Activated naive CD8-positive, alpha-beta T cell treated with anti-CD3 and anti-CD28 coated beads, Interleukin-2, amount 10 ng/mL, durations not matched to agents 7 days and 5 days (primary cell): ENCODE measurements at regions not wholly inside any gene's neighbourhood (a gene's known extent, or its start where the extent isn't known, plus 50 kb on each side); places are given as distances from the start of the nearest gene placed in this dataset.
A peak's percentile ranks its signal among the peaks of the same experiment; 100 is the strongest.

ENCODE experiments used
- ATAC-seq: fragments of 150-1000 bp; cut with Tn5 transposase; one replicate; pipeline ENCODE4 v1.10.0; 2021; ENCODE audit warnings: low read depth, moderate library complexity
- POLR2A ChIA-PET: fragments of 350-600 bp; sonication (Branson Sonifier 250); formaldehyde crosslinking; loops from one replicate; lab custom pipeline; 2021; ENCODE audit warnings: antibody characterized with exemption; lab: Charles Lee
- DNase-seq: peaks from one replicate; pipeline ENCODE4 v3.0.0; 2021
- H3K27ac Mint-ChIP-seq: one replicate; pipeline ENCODE4 v1.8.0; 2022; ENCODE audit warnings: mild to moderate bottlenecking, mixed read lengths
- H3K27me3 Mint-ChIP-seq: one replicate; pipeline ENCODE4 v1.8.0; 2022; ENCODE audit warnings: mild to moderate bottlenecking, moderate library complexity, mixed read lengths
- H3K36me3 Mint-ChIP-seq: one replicate; pipeline ENCODE4 v1.8.0; 2021; ENCODE audit warnings: mild to moderate bottlenecking, mixed read lengths
- H3K4me1 Mint-ChIP-seq: one replicate; pipeline ENCODE4 v1.8.0; 2021; ENCODE audit warnings: mixed read lengths
- H3K4me3 Mint-ChIP-seq: one replicate; pipeline ENCODE4 v1.8.0; 2022; ENCODE audit warnings: mild to moderate bottlenecking, moderate library complexity, mixed read lengths
- H3K9me3 Mint-ChIP-seq: one replicate; pipeline ENCODE4 v1.8.0; 2021; ENCODE audit warnings: mixed read lengths

DNA sequence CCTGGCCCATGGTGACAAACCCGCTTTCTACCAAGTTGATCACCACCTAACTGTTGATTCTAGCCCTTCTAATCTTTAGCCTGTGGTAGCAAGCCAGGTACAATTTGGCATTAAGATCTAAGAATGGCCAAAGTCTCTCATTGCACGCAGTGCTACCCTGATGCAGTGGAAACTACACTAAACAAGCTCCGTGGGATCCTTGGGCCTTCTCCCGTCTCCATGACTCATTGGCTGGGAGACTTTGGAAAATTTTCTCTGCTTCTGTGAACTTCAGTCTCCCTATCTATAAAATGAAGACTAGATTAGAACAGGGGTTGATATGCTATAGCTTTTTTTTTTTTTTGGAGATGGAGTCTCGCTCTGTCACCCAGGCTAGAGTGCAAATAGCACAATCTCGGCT, 223.0 kb downstream of the TSHZ3 start:
- Mint-ChIP-seq H3K9me3 (peaks cover 2% of the 10 kb centered on the region), H3K4me1 (no peaks in the 10 kb centered on the region), H3K27ac (no peak overlapping the region), H3K4me3 (no peak overlapping the region), H3K36me3 (no peaks in the 10 kb centered on the region), H3K27me3 (peaks cover 3% of the 10 kb centered on the region)
- DNase-seq (no peak), ATAC-seq (no peak)
- POLR2A ChIA-PET, result no interaction called here

- H3K4me3 Mint-ChIP-seq, result no peak overlapping the region
- H3K36me3 Mint-ChIP-seq, result no peaks in the 10 kb centered on the region
- DNase-seq, result no peak
These were observed 224.2 kb downstream of the TSHZ3 start for GRCh38 chr19:31125071-31125470.

GRCh38 chr19:31121501-31121900, 227.7 kb downstream of the TSHZ3 start:
- POLR2A ChIA-PET, result no interaction called here
- DNase-seq, result no peak
- H3K27me3 Mint-ChIP-seq, result peaks cover 7% of the 10 kb centered on the region
- ATAC-seq, result no peak
- H3K27ac Mint-ChIP-seq, result no peak overlapping the region
- H3K4me3 Mint-ChIP-seq, result no peak overlapping the region
- no peaks in the 10 kb centered on the region for H3K9me3 Mint-ChIP-seq
- no peaks in the 10 kb centered on the region for H3K36me3 Mint-ChIP-seq
- no peaks in the 10 kb centered on the region for H3K4me1 Mint-ChIP-seq

More at GRCh38 chr19:31125071-31125470, 224.2 kb downstream of the TSHZ3 start:
- POLR2A ChIA-PET, result no interaction called here
- Mint-ChIP-seq H3K4me1 (no peaks in the 10 kb centered on the region), H3K27ac (no peak overlapping the region), H3K27me3 (peaks cover 5% of the 10 kb centered on the region), H3K9me3 (peaks cover 2% of the 10 kb centered on the region)
- ATAC-seq, result no peak

- Mint-ChIP-seq H3K4me1 (no peaks in the 10 kb centered on the region), H3K27ac (no peak overlapping the region), H3K9me3 (no peaks in the 10 kb centered on the region), H3K4me3 (no peak overlapping the region), H3K36me3 (no peaks in the 10 kb centered on the region), H3K27me3 (peaks cover 7% of the 10 kb centered on the region)
- ATAC-seq (no peak), DNase-seq (no peak)
- POLR2A ChIA-PET, result no interaction called here
These were observed 228.3 kb downstream of the TSHZ3 start for GRCh38 chr19:31120952-31121351.

GRCh38 chr19:31119951-31120690, 229.1 kb downstream of the TSHZ3 start:
- DNase-seq, result no peak
- no peak overlapping the region for H3K4me3 Mint-ChIP-seq

GRCh38 chr19:31118986-31119385, 230.2 kb downstream of the TSHZ3 start:
- Mint-ChIP-seq H3K9me3 (no peaks in the 10 kb centered on the region), H3K4me1 (no peaks in the 10 kb centered on the region), H3K4me3 (no peak overlapping the region), H3K27ac (no peak overlapping the region), H3K27me3 (peaks cover 11% of the 10 kb centered on the region), H3K36me3 (no peaks in the 10 kb centered on the region)
- ATAC-seq, result no peak
- POLR2A ChIA-PET, result no interaction called here
- DNase-seq, result no peak

More at GRCh38 chr19:31119951-31120690, 229.1 kb downstream of the TSHZ3 start:
- ATAC-seq, result no peak
- no peaks in the 10 kb centered on the region for H3K9me3 Mint-ChIP-seq
- H3K4me1 Mint-ChIP-seq, result no peaks in the 10 kb centered on the region
- peaks cover 7% of the 10 kb centered on the region for H3K27me3 Mint-ChIP-seq
- no peak overlapping the region for H3K27ac Mint-ChIP-seq
- no peaks in the 10 kb centered on the region for H3K36me3 Mint-ChIP-seq
- POLR2A ChIA-PET, result no interaction called here

GRCh38 chr19:31118287-31118955, 230.8 kb downstream of the TSHZ3 start:
- Mint-ChIP-seq H3K36me3 (no peaks in the 10 kb centered on the region), H3K9me3 (no peaks in the 10 kb centered on the region), H3K27ac (no peak overlapping the region), H3K4me3 (no peak overlapping the region), H3K27me3 (peaks cover 9% of the 10 kb centered on the region), H3K4me1 (no peaks in the 10 kb centered on the region)
- POLR2A ChIA-PET, result no interaction called here
- ATAC-seq (no peak), DNase-seq (no peak)

DNA sequence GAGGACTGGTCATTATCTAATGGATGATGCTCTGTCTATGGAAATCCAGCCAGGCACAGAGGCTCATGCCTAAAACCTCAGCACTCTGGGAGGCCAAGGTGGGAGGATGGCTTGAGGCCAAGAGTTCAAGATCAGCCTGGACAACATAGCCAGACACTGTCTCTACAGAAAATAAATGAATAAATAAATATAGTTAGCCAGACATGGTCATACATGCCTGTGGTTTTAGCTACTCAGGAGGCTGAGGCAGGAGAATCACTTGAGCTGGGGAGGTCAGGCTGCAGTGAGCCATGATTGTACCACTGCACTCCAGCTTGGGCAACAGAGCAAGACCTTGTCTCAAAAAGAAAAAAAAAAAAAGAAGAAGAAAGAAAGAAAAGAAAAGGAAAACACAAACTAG, 234.7 kb downstream of the TSHZ3 start:
- DNase-seq (no peak), ATAC-seq (no peak)
- Mint-ChIP-seq H3K36me3 (no peaks in the 10 kb centered on the region), H3K4me3 (no peak overlapping the region), H3K27me3 (peaks cover 15% of the 10 kb centered on the region), H3K4me1 (peaks cover 3% of the 10 kb centered on the region), H3K9me3 (no peaks in the 10 kb centered on the region), H3K27ac (no peak overlapping the region)
- POLR2A ChIA-PET, result no interaction called here

GRCh38 chr19:31113293-31113692, 235.9 kb downstream of the TSHZ3 start:
- ATAC-seq, result no peak
- Mint-ChIP-seq H3K4me3 (no peak overlapping the region), H3K27ac (no peak overlapping the region), H3K4me1 (peaks cover 8% of the 10 kb centered on the region), H3K9me3 (no peaks in the 10 kb centered on the region), H3K36me3 (no peaks in the 10 kb centered on the region), H3K27me3 (peaks cover 18% of the 10 kb centered on the region)
- POLR2A ChIA-PET, result no interaction called here
- DNase-seq, result no peak

GRCh38 chr19:31112158-31112557, 237.1 kb downstream of the TSHZ3 start:
- DNase-seq, result no peak
- H3K36me3 Mint-ChIP-seq, result no peaks in the 10 kb centered on the region
- no peaks in the 10 kb centered on the region for H3K9me3 Mint-ChIP-seq
- POLR2A ChIA-PET, result no interaction called here
- H3K4me3 Mint-ChIP-seq, result no peak overlapping the region
- peaks cover 24% of the 10 kb centered on the region for H3K27me3 Mint-ChIP-seq
- no peak overlapping the region for H3K27ac Mint-ChIP-seq
- ATAC-seq, result no peak
- H3K4me1 Mint-ChIP-seq, result peaks cover 8% of the 10 kb centered on the region

- POLR2A ChIA-PET, result no interaction called here
- Mint-ChIP-seq H3K4me3 (no peak overlapping the region), H3K36me3 (no peaks in the 10 kb centered on the region), H3K9me3 (no peaks in the 10 kb centered on the region), H3K27ac (no peak overlapping the region), H3K4me1 (peaks cover 8% of the 10 kb centered on the region), H3K27me3 (peaks cover 22% of the 10 kb centered on the region)
- DNase-seq (no peak), ATAC-seq (no peak)
These were observed 237.5 kb downstream of the TSHZ3 start for GRCh38 chr19:31111741-31112140.

DNA sequence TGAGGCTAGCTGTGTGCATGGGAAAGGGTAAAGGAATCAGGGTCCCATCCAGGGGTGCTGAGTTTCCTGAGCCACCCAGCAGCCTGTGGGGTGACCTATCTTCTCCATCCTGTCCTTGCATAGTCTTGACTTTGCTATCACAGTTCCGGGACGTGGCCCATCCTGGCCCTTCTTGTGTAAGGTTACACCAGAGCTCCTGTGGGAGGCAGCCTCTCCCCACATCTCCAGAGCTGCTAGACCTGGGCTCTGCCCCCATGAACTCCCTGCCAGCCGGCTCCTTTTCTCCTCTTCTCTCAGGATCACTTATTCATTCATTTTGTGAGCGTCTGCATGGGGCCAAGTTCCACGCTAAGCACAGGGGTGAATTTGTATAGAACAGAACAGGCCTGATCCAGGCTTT, 238.9 kb downstream of the TSHZ3 start:
- peaks cover 22% of the 10 kb centered on the region for H3K27me3 Mint-ChIP-seq
- no peak for ATAC-seq

GRCh38 chr19:31109636-31110035, 239.6 kb downstream of the TSHZ3 start:
- H3K27me3 Mint-ChIP-seq, result peaks cover 22% of the 10 kb centered on the region
- DNase-seq, result no peak
- no peak overlapping the region for H3K4me3 Mint-ChIP-seq
- ATAC-seq, result peak; percentile 52
- H3K27ac Mint-ChIP-seq, result no peak overlapping the region
- no peaks in the 10 kb centered on the region for H3K9me3 Mint-ChIP-seq
- peaks cover 8% of the 10 kb centered on the region for H3K4me1 Mint-ChIP-seq
- H3K36me3 Mint-ChIP-seq, result no peaks in the 10 kb centered on the region
- POLR2A ChIA-PET, result no interaction called here

More for the DNA sequence above, 238.9 kb downstream of the TSHZ3 start:
- DNase-seq, result no peak
- Mint-ChIP-seq H3K36me3 (no peaks in the 10 kb centered on the region), H3K9me3 (no peaks in the 10 kb centered on the region), H3K4me3 (no peak overlapping the region), H3K27ac (no peak overlapping the region), H3K4me1 (peaks cover 8% of the 10 kb centered on the region)
- POLR2A ChIA-PET, result no interaction called here

GRCh38 chr19:31107096-31107495, 242.1 kb downstream of the TSHZ3 start:
- H3K27me3 Mint-ChIP-seq, result peaks cover 16% of the 10 kb centered on the region
- DNase-seq, result no peak
- no peaks in the 10 kb centered on the region for H3K9me3 Mint-ChIP-seq
- no peaks in the 10 kb centered on the region for H3K36me3 Mint-ChIP-seq
- no peak overlapping the region for H3K27ac Mint-ChIP-seq
- peaks cover 9% of the 10 kb centered on the region for H3K4me1 Mint-ChIP-seq
- POLR2A ChIA-PET, result no interaction called here
- H3K4me3 Mint-ChIP-seq, result no peak overlapping the region
- ATAC-seq, result no peak
